GM12878 (cell line): ENCODE measurements at regions not wholly inside any gene's neighbourhood (a gene's known extent, or its start where the extent isn't known, plus 50 kb on each side); places are given as distances from the start of the nearest gene placed in this dataset.

Experiments
- ATAC-seq: fragments of 200-7000 bp; cut with Tn5 transposase; 3 replicates; pipeline ENCODE4 v1.9.1; 2020; ENCODE audit warnings: mild to moderate bottlenecking, moderate library complexity
- BruUV-seq: library from RNA; stranded (reverse); fragments of 400-500 nt; replicated peaks from 2 replicates; lab custom pipeline; 2021; lab: Mats Ljungman, UMichigan
- CTCF ChIA-PET: fragments of 300-600 bp; sonication (Branson Sonifier 250); formaldehyde crosslinking; extraction: SDS; loops from one replicate; lab custom pipeline; 2021; ENCODE audit warnings: inconsistent platforms; lab: Yijun Ruan, JAX
- POLR2A ChIA-PET: fragments of 350-600 bp; formaldehyde crosslinking; extraction: SDS; loops from one replicate; lab custom pipeline; 2021; ENCODE audit warnings: inconsistent platforms; lab: Charles Lee
- RAD21 ChIA-PET: fragments of 300-600 bp; sonication (Branson Sonifier 250); formaldehyde crosslinking; loops from one replicate; lab custom pipeline; 2023; ENCODE audit warnings: antibody characterized with exemption; ENCODE audit not compliant: unreplicated experiment; lab: Charles Lee
- SMC1A ChIA-PET: fragments of 300-600 bp; sonication (Branson Sonifier 250); formaldehyde crosslinking; loops from one replicate; lab custom pipeline; 2023; ENCODE audit not compliant: unreplicated experiment, uncharacterized antibody; lab: Charles Lee
- DNase-seq: peaks from one replicate; pipeline ENCODE4 v3.0.0-alpha.2; 2011; ENCODE audit warnings: low read depth, low spot score
- FAIRE-seq: peaks from 3 replicates; lab custom pipeline; 2011; peaks lifted over from hg19 to GRCh38; lab: Jason Lieb, UNC
- H2AFZ ChIP-seq: 2 replicates; pipeline ENCODE4 v1.6.0; 2011; ENCODE audit warnings: low read depth, low read length, control low read depth; ENCODE audit not compliant: control insufficient read depth
- H3K27ac ChIP-seq: 2 replicates; pipeline ENCODE4 v1.5.1; 2011; ENCODE audit warnings: control low read depth; ENCODE audit not compliant: control insufficient read depth, insufficient read depth
- H3K27me3 ChIP-seq, 2 experiments: replicated peaks in 1 of 2; 2 replicates each; pipeline versions ENCODE4 v1.6.0 to v1.6.1; 2011; ENCODE audit warnings: low read length in 1 of 2; ENCODE audit not compliant: control insufficient read depth in 2 of 2, insufficient read depth in 2 of 2
- H3K36me3 ChIP-seq, 2 experiments: 2 replicates each; pipeline ENCODE4 v1.5.1; 2011; ENCODE audit warnings: low read length in 1 of 2; ENCODE audit not compliant: control insufficient read depth in 2 of 2, insufficient read depth in 2 of 2
- H3K4me1 ChIP-seq: 2 replicates; pipeline ENCODE4 v1.6.1; 2011; ENCODE audit warnings: mild to moderate bottlenecking, low read length, moderate library complexity, mixed read lengths; ENCODE audit not compliant: control insufficient read depth, insufficient read depth
- H3K4me2 ChIP-seq: 2 replicates; pipeline ENCODE4 v1.6.0; 2011; ENCODE audit warnings: control low read depth; ENCODE audit not compliant: control insufficient read depth, insufficient read depth
- H3K4me3 ChIP-seq: fragments of 200-600 bp; sonication (generic); 2 replicates; pipeline ENCODE4 v1.5.1; 2016
- H3K79me2 ChIP-seq: 2 replicates; pipeline ENCODE4 v1.6.0; 2011; ENCODE audit warnings: low read length; ENCODE audit not compliant: control insufficient read depth, insufficient read depth
- H3K9ac ChIP-seq: 2 replicates; pipeline ENCODE4 v1.8.0; 2011; ENCODE audit warnings: low read length, control low read depth, mixed read lengths; ENCODE audit not compliant: control insufficient read depth, insufficient read depth
- H3K9me3 ChIP-seq: replicated peaks from 3 replicates; pipeline ENCODE4 v1.5.1; 2011; ENCODE audit warnings: mild to moderate bottlenecking, low read length; ENCODE audit not compliant: control insufficient read depth, insufficient read depth
- H4K20me1 ChIP-seq: 2 replicates; pipeline ENCODE4 v1.6.0; 2011; ENCODE audit not compliant: control insufficient read depth, insufficient read depth
- BACH1 ChIP-seq: fragments of 450-650 bp; IDR thresholded peaks from 2 replicates; pipeline ENCODE4 v1.6.1; 2017; ENCODE audit warnings: mild to moderate bottlenecking, borderline replicate concordance
- BRCA1 ChIP-seq: IDR thresholded peaks from 2 replicates; pipeline ENCODE4 v1.6.1; 2011; ENCODE audit warnings: low read depth, low read length, improper control_type of control experiment
- CHD1 ChIP-seq: IDR thresholded peaks from 2 replicates; pipeline ENCODE4 v1.6.1; 2012; ENCODE audit warnings: low read depth, low read length, improper control_type of control experiment
- DPF2 ChIP-seq: fragments of 450-650 bp; IDR thresholded peaks from 2 replicates; pipeline ENCODE4 v1.6.1; 2017; ENCODE audit warnings: mild to moderate bottlenecking
- IKZF2 ChIP-seq, 2 experiments: fragments of 450-650 bp; IDR thresholded peaks; 2 replicates each; pipeline ENCODE4 v1.6.1; 2017; ENCODE audit warnings: mild to moderate bottlenecking in 2 of 2, moderate library complexity in 2 of 2
- LARP7 ChIP-seq: fragments of 450-650 bp; IDR thresholded peaks from 2 replicates; pipeline ENCODE4 v1.6.1; 2017; ENCODE audit warnings: mild to moderate bottlenecking
- MEF2A ChIP-seq: IDR thresholded peaks from 2 replicates; pipeline ENCODE4 v1.6.1; 2011; ENCODE audit warnings: low read depth, mild to moderate bottlenecking, low read length, moderate library complexity; ENCODE audit not compliant: insufficient read depth
- NFYB ChIP-seq: IDR thresholded peaks from 2 replicates; pipeline ENCODE4 v1.6.1; 2011; ENCODE audit warnings: low read depth, mild to moderate bottlenecking, low read length, improper control_type of control experiment, moderate library complexity; ENCODE audit not compliant: insufficient read depth
- PML ChIP-seq: IDR thresholded peaks from 2 replicates; pipeline ENCODE4 v1.6.1; 2012; ENCODE audit warnings: low read length, inconsistent platforms
- POLR2AphosphoS5 ChIP-seq: IDR thresholded peaks from 2 replicates; pipeline ENCODE4 v1.6.1; 2011; ENCODE audit warnings: mild to moderate bottlenecking, low read length, inconsistent platforms
- RB1 ChIP-seq: fragments of 450-650 bp; formaldehyde crosslinking; IDR thresholded peaks from 2 replicates; pipeline ENCODE4 v1.6.1; 2017; ENCODE audit warnings: mild to moderate bottlenecking, borderline replicate concordance
- RCOR1 ChIP-seq: conservative IDR thresholded peaks from 2 replicates; pipeline ENCODE4 v1.6.1; 2012; ENCODE audit warnings: low read depth, low read length, improper control_type of control experiment
- STAT3 ChIP-seq: IDR thresholded peaks from 2 replicates; pipeline ENCODE4 v1.6.1; 2011; ENCODE audit warnings: low read depth, low read length, improper control_type of control experiment
- ZNF384 ChIP-seq: IDR thresholded peaks from 2 replicates; pipeline ENCODE4 v1.6.1; 2012; ENCODE audit warnings: low read depth, mild to moderate bottlenecking, low read length, improper control_type of control experiment, borderline replicate concordance
- ZZZ3 ChIP-seq: IDR thresholded peaks from 2 replicates; pipeline ENCODE4 v1.6.1; 2011; ENCODE audit warnings: low read depth; ENCODE audit not compliant: control insufficient read depth, insufficient read length
- WGBS: methylation state at CpG from one replicate; pipeline ENCODE4 v1.1.6; 2016; ENCODE audit warnings: low lambda C conversion rate; ENCODE audit not compliant: insufficient replicate concordance, insufficient coverage; ENCODE audit errors: missing lambda C conversion rate; 5-methylcytosine and 5-hydroxymethylcytosine counted together
- in situ Hi-C: fragments of 300-500 bp; cut with MboI; formaldehyde crosslinking; loops from 9 replicates; pipeline ENCODE4 v1.14.3; 2018; ENCODE audit warnings: mixed read lengths
- intact Hi-C: fragments of 100-400 bp; cut with micrococcal nuclease; formaldehyde crosslinking; loops from one replicate; pipeline ENCODE4 v1.14.2; 2022; ENCODE audit not compliant: unreplicated experiment
- TF ChIP-seq, protein P1 (sequence below): fragments of 450-650 bp; IDR thresholded peaks from 2 replicates; pipeline ENCODE4 v1.6.1; 2017; ENCODE audit warnings: mild to moderate bottlenecking, moderate library complexity

DNA sequence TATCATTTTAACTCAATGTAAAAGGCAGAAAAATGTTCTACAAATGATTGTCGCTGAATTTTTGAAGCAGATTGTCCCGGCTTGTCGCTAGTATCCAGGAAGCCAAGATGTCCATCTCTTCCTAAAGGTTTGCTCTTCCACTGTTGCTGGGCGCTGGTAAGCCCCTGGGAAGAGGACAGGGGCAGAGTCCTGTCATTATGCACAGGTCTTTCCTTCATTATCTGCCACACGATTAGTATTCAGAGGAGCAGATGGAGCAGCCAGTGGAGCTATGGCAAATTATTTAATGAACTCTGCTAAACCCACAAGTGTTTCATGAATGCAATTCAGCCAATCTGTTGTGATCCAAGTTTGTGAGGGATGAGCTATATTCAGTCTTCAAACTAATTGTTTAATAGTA is 499.1 kb upstream of the NRP1 start:
- Histone ChIP-seq H3K27ac (no peak overlapping the region), H3K4me3 (no peak overlapping the region), H4K20me1 (no peaks in the 10 kb centered on the region), H3K36me3 (no peaks in the 10 kb centered on the region), H3K9me3 (no peaks in the 10 kb centered on the region), H3K4me2 (no peak overlapping the region), H2AFZ (no peak overlapping the region), H3K27me3 (no peaks in the 10 kb centered on the region), H3K79me2 (no peaks in the 10 kb centered on the region), H3K4me1 (no peaks in the 10 kb centered on the region), H3K9ac (no peak overlapping the region)
- no TSS peak for BruUV-seq
- TF ChIP-seq NFYB (no peak), LARP7 (no peak), RB1 (no peak), BACH1 (no peak), POLR2AphosphoS5 (no peak), BRCA1 (no peak), PML (no peak), CHD1 (no peak), IKZF2 (IDR thresholded peaks at IDR 0.05) (no peak), ZZZ3 (no peak), MEF2A (no peak), DPF2 (no peak), ZNF384 (no peak), RCOR1 (no peak), STAT3 (no peak)
- TF ChIP-seq, protein P1, sequence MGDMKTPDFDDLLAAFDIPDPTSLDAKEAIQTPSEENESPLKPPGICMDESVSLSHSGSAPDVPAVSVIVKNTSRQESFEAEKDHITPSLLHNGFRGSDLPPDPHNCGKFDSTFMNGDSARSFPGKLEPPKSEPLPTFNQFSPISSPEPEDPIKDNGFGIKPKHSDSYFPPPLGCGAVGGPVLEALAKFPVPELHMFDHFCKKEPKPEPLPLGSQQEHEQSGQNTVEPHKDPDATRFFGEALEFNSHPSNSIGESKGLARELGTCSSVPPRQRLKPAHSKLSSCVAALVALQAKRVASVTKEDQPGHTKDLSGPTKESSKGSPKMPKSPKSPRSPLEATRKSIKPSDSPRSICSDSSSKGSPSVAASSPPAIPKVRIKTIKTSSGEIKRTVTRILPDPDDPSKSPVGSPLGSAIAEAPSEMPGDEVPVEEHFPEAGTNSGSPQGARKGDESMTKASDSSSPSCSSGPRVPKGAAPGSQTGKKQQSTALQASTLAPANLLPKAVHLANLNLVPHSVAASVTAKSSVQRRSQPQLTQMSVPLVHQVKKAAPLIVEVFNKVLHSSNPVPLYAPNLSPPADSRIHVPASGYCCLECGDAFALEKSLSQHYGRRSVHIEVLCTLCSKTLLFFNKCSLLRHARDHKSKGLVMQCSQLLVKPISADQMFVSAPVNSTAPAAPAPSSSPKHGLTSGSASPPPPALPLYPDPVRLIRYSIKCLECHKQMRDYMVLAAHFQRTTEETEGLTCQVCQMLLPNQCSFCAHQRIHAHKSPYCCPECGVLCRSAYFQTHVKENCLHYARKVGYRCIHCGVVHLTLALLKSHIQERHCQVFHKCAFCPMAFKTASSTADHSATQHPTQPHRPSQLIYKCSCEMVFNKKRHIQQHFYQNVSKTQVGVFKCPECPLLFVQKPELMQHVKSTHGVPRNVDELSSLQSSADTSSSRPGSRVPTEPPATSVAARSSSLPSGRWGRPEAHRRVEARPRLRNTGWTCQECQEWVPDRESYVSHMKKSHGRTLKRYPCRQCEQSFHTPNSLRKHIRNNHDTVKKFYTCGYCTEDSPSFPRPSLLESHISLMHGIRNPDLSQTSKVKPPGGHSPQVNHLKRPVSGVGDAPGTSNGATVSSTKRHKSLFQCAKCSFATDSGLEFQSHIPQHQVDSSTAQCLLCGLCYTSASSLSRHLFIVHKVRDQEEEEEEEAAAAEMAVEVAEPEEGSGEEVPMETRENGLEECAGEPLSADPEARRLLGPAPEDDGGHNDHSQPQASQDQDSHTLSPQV, result no peak
- intact Hi-C loops, result no loop called here
- ChIA-PET SMC1A (interaction anchor here (1.5 kb wide), 1 partner anchor 57 kb away, joined by 4 read pairs; no protein-coding TSS in a partner anchor), POLR2A (no interaction called here), RAD21 (no interaction called here), CTCF (no interaction called here)
- DNase-seq (no peak), FAIRE-seq (no peak), ATAC-seq (no peak)
- in situ Hi-C loops, result no loop called here
- WGBS, result 28% methylated on average over 5 of the region's 5 CpGs
